Urothelium cell line (cell line): ENCODE measurements at regions not wholly inside any gene's neighbourhood (a gene's known extent, or its start where the extent isn't known, plus 50 kb on each side); places are given as distances from the start of the nearest gene placed in this dataset.

ENCODE experiments used
- DNase-seq: peaks from one replicate; pipeline ENCODE4 v3.0.0; 2011; ENCODE audit warnings: low spot score, mixed read lengths
- FAIRE-seq: peaks from 2 replicates; lab custom pipeline; 2011; peaks lifted over from hg19 to GRCh38; lab: Jason Lieb, UNC

GRCh38 chr11:129590030-129590752, 214.5 kb downstream of the BARX2 start:
- no peak for DNase-seq
- no peak for FAIRE-seq

- DNase-seq: no peak
- no peak for FAIRE-seq
These were observed 215.3 kb downstream of the BARX2 start for GRCh38 chr11:129590753-129591475.

DNA sequence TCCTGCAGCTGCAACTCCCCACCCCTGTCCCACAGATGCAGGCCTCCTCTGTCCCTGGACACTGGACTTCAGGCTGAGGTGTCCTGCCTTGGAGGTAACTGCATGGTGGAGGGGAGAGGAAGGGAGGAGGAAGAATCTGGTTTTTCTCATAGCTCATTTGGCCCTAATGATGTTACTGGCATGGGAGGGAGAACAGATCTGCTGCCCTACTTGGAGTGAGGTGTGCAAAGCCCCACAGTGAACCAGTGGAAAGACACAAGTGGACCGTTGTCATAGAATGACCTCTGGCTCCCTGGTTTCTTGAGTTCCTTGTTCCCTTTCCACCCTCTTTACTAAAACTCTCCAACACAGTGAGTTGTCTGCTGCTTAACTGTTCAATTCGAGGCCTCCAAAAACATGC, 215.9 kb downstream of the BARX2 start:
- no peak for FAIRE-seq
- DNase-seq: no peak

GRCh38 chr11:129592191-129592590, 216.5 kb downstream of the BARX2 start:
- no peak for DNase-seq
- no peak for FAIRE-seq

DNA sequence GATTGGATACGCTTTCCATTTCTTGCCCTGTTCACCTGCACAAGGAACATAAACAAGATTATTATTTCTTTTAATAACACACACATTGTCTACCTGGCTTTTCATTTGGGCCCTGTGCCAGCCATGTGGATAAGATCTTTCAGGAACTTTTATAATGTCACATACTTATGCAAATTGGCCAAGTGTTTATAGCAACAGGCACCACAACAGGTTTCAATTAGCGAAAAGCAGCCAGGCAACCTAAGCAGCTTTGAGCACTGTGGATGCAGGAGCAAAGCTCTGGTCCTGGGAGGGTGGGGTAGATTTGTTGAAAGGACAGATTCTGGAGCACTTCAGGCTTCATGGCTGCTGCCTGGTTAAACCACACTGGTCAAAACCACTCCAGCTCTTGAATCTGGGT, 217.4 kb downstream of the BARX2 start:
- no peak for DNase-seq
- FAIRE-seq: no peak

DNA sequence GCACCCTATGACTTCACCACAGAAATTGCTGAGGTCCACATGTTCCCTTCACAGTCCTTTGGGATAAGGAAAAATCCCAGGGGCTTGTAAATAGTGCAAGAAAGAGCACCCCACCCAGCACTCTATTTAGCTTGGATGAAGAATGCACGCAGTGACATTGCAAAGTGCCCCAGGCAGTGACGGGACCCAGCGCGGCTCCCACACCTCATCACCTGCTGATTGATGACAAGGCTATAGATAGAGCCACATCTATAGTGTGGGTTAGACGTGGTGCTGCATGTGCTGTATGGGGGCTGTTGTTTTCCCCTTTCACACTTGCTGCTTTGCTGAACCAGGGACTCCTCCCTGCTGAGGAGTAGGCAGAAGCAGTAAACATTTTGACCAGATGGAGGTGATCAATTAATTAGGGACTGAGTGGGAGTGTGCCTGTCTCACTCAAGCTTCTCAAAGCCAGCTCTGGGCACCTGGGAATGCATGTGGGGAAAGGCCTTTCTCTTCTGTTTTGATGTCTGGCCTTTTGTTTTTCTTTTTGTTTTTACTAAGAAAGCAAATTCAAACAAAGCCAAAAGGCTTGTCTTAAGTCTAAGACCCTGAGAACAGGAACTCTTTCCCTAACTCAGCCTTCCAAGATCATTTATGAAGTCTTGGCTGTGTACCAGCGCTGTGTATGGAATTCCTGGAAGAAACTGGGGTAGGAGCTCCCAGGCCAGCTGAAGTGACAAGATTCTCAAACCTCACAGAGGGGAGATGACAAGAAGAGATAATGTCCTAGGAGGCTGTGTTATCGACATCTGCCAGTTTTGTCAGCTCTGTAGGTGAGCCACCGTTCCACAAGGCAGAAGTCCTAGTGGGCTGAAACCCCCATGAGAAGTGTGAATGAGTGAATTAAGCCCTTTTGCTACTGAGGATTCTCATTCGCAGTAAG, 219.7 kb downstream of the BARX2 start:
- FAIRE-seq (no peak), DNase-seq (no peak)

GRCh38 chr11:129596351-129596750, 219.3 kb upstream of the TMEM45B start:
- DNase-seq: no peak
- no peak for FAIRE-seq

- FAIRE-seq: no peak
- DNase-seq: no peak
These were observed 217.3 kb upstream of the TMEM45B start for GRCh38 chr11:129598378-129598777.

DNA sequence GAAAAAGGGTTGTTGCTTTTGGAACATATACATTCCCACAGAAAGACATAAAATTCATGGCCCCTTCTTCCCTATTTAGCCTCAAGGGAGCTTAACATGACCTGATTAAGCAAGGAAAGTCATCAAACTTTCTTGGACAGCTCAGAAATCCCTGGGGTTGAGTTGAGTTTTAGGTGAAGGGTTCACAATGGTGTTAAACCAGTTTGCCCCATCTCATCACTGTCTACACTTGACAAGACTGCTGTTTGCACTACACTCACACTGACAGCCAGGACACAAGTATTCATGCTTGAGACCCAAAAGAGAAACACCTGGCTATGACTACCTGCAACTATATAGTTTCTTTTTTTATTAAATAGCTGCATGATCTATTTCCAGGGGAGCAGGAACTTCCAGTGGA, 209.8 kb upstream of the TMEM45B start:
- no peak for DNase-seq
- FAIRE-seq: no peak

- FAIRE-seq (no peak), DNase-seq (no peak)
These were observed 206.9 kb upstream of the TMEM45B start for GRCh38 chr11:129608711-129609110.

GRCh38 chr11:129610125-129610524, 205.5 kb upstream of the TMEM45B start:
- DNase-seq (no peak), FAIRE-seq (no peak)

- FAIRE-seq: no peak
- DNase-seq: no peak
These were observed 205.1 kb upstream of the TMEM45B start for GRCh38 chr11:129610545-129610944.

- no peak for FAIRE-seq
- no peak for DNase-seq
These were observed 203.8 kb upstream of the TMEM45B start for GRCh38 chr11:129611661-129612446.

DNA sequence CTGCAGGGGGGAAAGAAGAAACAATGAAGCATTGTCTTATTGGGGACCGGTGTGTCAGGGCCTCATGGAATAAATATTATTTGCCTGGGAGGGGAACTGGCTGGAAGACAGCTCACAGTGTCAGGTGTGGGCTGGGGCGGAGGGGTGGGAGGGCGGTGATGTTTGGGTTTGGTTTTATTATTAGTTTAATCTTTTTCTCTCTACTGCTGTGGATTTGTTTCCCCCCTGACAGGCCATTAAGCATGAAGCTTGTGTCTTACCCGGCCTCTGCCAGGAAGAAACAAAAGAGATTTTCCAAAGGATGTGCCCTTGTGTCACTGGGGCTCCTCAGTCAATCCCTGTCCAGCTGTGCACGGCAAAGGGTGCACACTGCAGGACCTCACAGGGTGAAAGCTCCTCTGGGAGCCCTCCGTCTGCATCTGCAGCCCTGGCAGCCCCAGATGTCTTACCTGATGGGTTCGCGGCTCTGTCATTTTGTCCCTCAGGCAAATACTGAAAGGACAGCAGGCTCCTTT, 203.1 kb upstream of the TMEM45B start:
- FAIRE-seq (no peak), DNase-seq (peak; percentile 21)

DNA sequence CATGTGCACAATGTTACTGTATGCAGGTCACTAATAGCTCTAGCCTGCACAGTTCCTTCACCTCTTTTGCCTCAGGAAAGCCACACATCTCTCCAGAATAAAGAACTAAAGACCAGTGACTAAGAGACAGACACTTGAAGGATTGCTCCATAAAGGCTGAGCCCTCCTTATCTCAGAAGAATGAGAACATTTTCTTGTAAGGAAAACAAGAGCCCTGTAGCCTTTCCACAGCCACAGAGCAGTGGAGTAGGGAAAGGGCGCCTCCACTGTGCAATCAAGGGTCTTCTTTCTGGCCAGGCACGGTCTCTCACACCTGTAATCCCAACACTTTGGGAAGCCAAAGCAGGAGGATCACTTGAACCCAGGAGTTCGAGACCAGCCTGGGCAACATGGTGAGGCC, 202.6 kb upstream of the TMEM45B start:
- no peak for DNase-seq
- no peak for FAIRE-seq

DNA sequence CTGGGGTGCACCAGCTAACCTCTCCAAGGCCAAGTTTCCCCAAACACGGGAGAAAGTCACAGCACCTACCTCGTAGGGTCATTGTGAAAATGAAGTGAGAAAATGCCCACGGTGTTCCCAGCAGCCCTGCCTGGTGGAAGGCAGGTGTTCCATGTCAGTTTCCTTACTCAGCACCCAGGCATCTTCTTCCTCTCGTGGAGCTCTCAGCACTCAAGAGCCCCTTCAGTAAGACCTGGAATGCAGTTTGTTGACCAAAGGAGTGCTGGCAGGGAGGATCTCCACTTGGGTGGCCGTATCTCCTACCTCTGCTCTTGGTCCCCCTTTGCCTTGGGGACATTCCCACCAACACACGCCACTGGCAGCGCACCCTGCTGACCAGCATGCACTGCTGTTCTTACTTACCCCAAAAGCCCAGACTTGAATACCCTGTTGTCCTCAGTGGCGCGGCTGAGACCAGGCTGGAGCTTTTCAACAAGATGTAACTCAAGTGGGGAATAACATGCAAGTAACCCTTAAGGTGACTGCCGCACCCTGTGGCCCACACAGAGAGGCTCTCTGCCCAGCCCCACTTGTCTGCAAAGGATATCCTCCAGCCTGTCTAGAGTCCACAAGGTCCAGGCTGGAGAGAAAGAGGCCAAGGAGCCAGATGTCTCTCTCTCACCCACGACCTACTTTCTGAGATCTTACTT, 201.2 kb upstream of the TMEM45B start:
- DNase-seq (no peak), FAIRE-seq (no peak)

DNA sequence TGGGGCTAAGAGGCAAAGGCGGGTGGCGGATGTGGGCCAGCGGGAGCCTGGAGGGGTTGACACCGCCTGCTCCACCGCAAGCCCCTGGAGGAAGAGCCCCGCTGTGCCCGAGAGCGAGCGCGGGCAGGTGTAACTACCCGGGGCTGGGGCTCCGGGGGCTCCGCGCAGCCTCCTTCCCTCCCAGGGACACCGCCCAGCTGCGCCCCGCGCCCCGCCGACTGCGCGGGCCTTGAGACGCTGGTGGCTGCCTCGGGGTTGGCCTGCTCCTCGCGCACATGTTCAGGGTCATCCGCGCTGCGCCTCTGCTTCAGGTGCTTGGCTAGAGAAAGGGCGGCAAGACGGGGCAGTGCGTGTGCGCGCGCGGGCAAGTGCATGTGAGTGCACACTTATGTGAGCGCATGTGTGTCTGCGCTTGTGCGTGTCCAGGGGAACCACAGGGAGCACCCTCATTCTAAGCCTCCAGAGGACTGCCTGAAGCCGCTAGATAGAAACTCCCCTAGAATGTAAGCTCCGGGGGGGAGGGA, 197.5 kb upstream of the TMEM45B start:
- DNase-seq (no peak), FAIRE-seq (no peak)

DNA sequence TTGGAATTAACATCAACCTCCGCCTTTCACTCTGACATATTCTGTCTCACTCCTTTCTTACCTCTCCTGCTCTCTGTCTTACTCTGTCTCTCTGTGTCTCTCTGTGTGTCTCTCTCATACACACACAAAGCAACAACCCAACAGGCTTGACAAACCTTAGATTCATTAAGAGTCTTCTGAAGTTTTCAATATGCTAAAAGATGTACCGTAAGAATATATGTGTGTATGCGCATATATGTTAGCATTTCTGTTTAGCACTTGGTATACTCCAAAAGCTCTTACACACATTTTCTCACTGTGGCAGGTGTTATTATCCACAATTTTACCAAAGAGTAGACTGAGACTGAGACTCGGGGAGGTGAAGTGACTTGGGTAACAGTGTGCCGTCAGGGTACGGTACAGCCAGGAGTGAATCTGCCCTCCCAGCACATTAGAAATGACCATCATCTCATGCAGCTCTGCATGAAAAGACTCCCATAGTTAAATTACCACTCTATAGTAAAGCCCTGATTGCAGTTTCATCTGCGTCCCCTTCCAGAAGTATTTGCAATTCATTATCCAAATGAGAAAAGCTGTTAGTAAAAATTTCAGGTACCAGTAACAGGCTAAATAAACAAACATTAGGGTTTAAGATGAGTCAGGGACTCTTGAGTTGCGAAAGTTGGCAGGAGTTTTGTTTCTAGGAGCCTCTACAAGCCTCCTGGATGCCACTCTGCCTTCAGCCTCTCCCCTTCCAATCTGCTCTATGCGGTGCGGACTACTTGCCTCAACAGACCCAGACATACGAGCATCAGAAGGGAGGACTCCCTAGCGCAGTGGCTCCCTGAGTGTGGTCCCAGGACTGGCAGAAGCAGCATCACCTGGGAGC, 195.2 kb upstream of the TMEM45B start:
- FAIRE-seq: no peak

DNA sequence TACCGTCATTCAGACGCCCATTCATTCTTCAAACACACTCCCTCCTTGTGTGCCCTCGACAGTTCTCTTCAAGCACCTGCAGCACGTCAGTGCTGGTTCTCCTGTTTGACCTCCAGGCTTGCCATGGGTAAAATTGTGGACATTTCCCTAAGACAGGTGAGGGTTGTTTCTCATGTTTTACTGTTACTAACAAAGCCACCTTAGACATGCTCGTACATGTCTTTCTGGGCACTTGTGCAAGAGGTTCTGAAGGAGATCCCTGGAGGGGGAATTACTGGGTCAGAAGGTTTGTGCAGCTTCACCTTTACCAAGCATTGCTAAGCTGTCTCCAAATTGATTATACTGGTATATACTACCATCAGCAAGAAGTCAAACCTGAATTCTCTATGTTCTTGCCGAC, 189.7 kb upstream of the TMEM45B start:
- FAIRE-seq (no peak), DNase-seq (no peak)

More for the DNA sequence above, 195.2 kb upstream of the TMEM45B start:
- DNase-seq: no peak
